ENCODE measurements at regions not wholly inside any gene's neighbourhood (a gene's known extent, or its start where the extent isn't known, plus 50 kb on each side); places are given as distances from the start of the nearest gene placed in this dataset.

- TF ChIP-seq, protein P1, sequence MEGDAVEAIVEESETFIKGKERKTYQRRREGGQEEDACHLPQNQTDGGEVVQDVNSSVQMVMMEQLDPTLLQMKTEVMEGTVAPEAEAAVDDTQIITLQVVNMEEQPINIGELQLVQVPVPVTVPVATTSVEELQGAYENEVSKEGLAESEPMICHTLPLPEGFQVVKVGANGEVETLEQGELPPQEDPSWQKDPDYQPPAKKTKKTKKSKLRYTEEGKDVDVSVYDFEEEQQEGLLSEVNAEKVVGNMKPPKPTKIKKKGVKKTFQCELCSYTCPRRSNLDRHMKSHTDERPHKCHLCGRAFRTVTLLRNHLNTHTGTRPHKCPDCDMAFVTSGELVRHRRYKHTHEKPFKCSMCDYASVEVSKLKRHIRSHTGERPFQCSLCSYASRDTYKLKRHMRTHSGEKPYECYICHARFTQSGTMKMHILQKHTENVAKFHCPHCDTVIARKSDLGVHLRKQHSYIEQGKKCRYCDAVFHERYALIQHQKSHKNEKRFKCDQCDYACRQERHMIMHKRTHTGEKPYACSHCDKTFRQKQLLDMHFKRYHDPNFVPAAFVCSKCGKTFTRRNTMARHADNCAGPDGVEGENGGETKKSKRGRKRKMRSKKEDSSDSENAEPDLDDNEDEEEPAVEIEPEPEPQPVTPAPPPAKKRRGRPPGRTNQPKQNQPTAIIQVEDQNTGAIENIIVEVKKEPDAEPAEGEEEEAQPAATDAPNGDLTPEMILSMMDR (conservative IDR thresholded peaks at IDR 0.05 in 1 of 2, IDR thresholded peaks at IDR 0.05 in 1 of 2; ENCODE audit: low read depth in 1 of 2, low read length in 2 of 2), result no peak
- no peak for TF ChIP-seq EZH2 (IDR thresholded peaks at IDR 0.05; ENCODE audit: low read length, missing control alignments)
Observed at GRCh38 chr2:238581126-238581525, 154.4 kb downstream of the ASB1 start.

Measured in fibroblast of lung (primary cell).